ENCODE measurements at regions not wholly inside any gene's neighbourhood (a gene's known extent, or its start where the extent isn't known, plus 50 kb on each side); places are given as distances from the start of the nearest gene placed in this dataset.

- DNase-seq (ENCODE audit: low spot score): no peak
- TF ChIP-seq CTCF (IDR thresholded peaks at IDR 0.05; ENCODE audit: extremely low read depth, missing control alignments): no peak
Observed at GRCh38 chr5:58187432-58188261, 272.2 kb downstream of the PLK2 start.

GRCh38 chr5:58185801-58186200, 274.1 kb downstream of the PLK2 start:
- TF ChIP-seq CTCF (IDR thresholded peaks at IDR 0.05; ENCODE audit: extremely low read depth, missing control alignments): no peak
- no peak for DNase-seq (ENCODE audit: low spot score)

- no peak for DNase-seq (ENCODE audit: low spot score)
- TF ChIP-seq CTCF (IDR thresholded peaks at IDR 0.05; ENCODE audit: extremely low read depth, missing control alignments): no peak
Observed at GRCh38 chr5:58185397-58185796, 274.5 kb downstream of the PLK2 start.

GRCh38 chr5:58184910-58185309, 275.0 kb downstream of the PLK2 start:
- no peak for DNase-seq (ENCODE audit: low spot score)
- TF ChIP-seq CTCF (IDR thresholded peaks at IDR 0.05; ENCODE audit: extremely low read depth, missing control alignments): no peak

GRCh38 chr5:58183786-58184085, 276.1 kb downstream of the PLK2 start:
- DNase-seq (ENCODE audit: low spot score): no peak
- TF ChIP-seq CTCF (IDR thresholded peaks at IDR 0.05; ENCODE audit: extremely low read depth, missing control alignments): no peak

- no peak for DNase-seq (ENCODE audit: low spot score)
- no peak for TF ChIP-seq CTCF (IDR thresholded peaks at IDR 0.05; ENCODE audit: extremely low read depth, missing control alignments)
Observed at GRCh38 chr5:58183078-58183785, 276.7 kb downstream of the PLK2 start.

GRCh38 chr5:58182287-58182841, 277.5 kb downstream of the PLK2 start:
- TF ChIP-seq CTCF (IDR thresholded peaks at IDR 0.05; ENCODE audit: extremely low read depth, missing control alignments): no peak

More at GRCh38 chr5:58182287-58182841, 277.5 kb downstream of the PLK2 start:
- DNase-seq (ENCODE audit: low spot score): no peak

Data from GM20000 (cell line).